RWPE1 (cell line): ENCODE measurements at regions not wholly inside any gene's neighbourhood (a gene's known extent, or its start where the extent isn't known, plus 50 kb on each side); places are given as distances from the start of the nearest gene placed in this dataset.

Experiments
- CTCF ChIA-PET: fragments of 350-600 bp; sonication (Branson Sonifier 250); formaldehyde crosslinking; extraction: SDS; loops from one replicate; lab custom pipeline; 2021; lab: Yijun Ruan, JAX
- POLR2A ChIA-PET: fragments of 400-600 bp; formaldehyde crosslinking; extraction: SDS; loops from one replicate; lab custom pipeline; 2020; ENCODE audit warnings: antibody characterized with exemption; ENCODE audit not compliant: low non-redundant PET; lab: Yijun Ruan, JAX
- DNase-seq: peaks from one replicate; pipeline ENCODE4 v3.0.0; 2012; ENCODE audit warnings: low spot score
- H3K27ac ChIP-seq: fragments of 450-650 bp; 2 replicates; pipeline ENCODE4 v1.5.1; 2017
- TF ChIP-seq, protein P1 (sequence below): fragments of 450-650 bp; conservative IDR thresholded peaks from 2 replicates; pipeline ENCODE4 v1.5.1; 2017; ENCODE audit warnings: low read depth, mild to moderate bottlenecking

DNA sequence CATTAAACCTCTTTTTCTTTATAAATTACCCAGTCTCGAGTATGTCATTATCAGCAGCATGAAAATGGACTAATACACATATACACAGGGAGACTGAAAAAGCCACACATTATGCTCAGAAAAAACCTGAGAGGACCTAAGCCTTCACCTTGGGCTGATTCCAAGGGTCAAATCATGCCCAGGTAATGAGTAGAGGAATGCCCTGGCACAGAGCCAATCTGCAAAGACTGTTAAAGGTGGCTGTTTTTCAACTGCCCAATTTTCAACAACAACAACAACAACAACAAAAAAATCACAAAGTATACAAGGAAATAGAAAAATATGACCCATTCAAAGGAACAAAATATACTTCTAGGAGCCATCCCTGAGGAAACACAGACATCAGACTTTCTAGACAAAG lies 220.2 kb upstream of the TBX20 start:
- no peak for DNase-seq
- H3K27ac ChIP-seq, result no peak overlapping the region
- ChIA-PET CTCF (no interaction called here), POLR2A (no interaction called here)
- TF ChIP-seq, protein P1, sequence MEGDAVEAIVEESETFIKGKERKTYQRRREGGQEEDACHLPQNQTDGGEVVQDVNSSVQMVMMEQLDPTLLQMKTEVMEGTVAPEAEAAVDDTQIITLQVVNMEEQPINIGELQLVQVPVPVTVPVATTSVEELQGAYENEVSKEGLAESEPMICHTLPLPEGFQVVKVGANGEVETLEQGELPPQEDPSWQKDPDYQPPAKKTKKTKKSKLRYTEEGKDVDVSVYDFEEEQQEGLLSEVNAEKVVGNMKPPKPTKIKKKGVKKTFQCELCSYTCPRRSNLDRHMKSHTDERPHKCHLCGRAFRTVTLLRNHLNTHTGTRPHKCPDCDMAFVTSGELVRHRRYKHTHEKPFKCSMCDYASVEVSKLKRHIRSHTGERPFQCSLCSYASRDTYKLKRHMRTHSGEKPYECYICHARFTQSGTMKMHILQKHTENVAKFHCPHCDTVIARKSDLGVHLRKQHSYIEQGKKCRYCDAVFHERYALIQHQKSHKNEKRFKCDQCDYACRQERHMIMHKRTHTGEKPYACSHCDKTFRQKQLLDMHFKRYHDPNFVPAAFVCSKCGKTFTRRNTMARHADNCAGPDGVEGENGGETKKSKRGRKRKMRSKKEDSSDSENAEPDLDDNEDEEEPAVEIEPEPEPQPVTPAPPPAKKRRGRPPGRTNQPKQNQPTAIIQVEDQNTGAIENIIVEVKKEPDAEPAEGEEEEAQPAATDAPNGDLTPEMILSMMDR, result no peak

DNA sequence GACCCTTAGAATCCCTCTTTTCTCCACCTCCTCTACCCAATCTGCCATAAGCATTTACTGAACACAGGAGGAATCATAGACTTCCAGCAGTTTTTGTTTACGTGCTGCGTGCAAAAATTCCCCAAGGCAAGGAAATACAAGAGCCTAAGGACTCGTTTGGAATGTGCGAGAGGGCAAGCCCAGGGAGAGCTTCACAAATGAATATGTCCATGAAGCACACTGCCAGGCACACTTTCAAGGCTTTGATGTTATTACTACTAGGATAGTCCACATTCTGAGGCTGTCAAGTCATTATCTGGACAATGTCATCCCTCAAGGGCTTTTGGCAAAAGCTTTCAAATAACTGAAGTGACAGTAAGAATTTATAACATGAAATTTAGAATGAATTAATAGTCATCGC lies 214.7 kb upstream of the TBX20 start:
- ChIA-PET CTCF (no interaction called here), POLR2A (no interaction called here)
- TF ChIP-seq, protein P1, result no peak
- no peak overlapping the region for H3K27ac ChIP-seq
- no peak for DNase-seq

DNA sequence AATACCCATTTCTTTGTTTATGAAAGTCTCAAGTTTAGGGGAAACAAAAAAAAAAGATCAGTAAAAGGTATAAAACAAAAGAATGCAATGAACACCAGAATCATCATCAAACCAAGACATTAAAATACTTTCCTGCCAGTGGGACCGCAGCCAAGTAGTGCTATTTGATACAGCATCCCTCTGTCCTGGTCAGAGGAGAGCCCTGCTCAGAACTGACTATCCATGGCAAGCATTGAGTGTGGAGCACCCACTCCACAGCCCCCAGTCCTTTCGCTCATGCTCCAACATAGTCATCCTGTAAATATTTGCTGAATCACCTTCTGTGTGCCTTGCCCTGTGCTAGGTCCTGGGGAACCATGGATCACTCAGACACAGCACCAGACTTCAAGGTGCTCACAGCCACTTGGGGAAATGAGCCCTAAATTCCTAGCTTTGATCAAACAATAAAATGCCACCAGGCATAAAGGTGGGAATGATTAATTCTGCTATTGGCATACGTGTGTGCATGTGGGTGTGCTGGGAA lies 213.6 kb upstream of the TBX20 start:
- ChIA-PET CTCF (interaction anchor here (0.7 kb wide), 1 partner anchor 53 kb away, joined by 3 read pairs; no protein-coding TSS in a partner anchor), POLR2A (no interaction called here)
- no peak for DNase-seq
- H3K27ac ChIP-seq, result no peak overlapping the region
- TF ChIP-seq, protein P1, result no peak

DNA sequence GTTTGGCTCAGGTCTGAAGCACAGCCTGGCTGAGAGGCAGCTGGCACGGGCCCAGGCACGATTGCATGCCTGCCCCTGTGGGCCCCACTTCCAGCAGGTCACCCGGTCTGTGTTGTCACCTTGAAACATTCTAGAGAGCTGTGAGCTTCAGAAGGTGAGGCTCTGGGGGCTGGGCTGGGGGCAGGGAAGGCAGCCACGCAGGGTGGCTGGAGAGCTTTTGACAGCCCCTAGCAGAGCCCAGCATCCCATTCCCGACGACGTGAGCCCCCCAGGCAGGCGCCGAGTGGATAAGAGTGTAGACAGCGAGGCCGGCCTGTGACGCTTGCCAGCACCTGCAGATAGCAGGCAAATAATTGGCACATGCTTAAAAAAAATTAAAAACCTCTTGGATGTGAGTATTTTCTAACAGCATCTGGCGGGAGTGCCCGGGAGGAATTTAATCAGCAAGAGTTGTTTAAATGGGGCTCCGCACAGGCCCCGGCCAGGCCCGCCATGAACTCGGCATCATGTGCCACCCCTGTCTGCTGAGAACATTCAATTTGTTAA lies 212.0 kb upstream of the TBX20 start:
- CTCF ChIA-PET, result interaction anchor here (0.9 kb wide), 1 partner anchor 12 kb away, joined by 3 read pairs; no protein-coding TSS in a partner anchor

DNA sequence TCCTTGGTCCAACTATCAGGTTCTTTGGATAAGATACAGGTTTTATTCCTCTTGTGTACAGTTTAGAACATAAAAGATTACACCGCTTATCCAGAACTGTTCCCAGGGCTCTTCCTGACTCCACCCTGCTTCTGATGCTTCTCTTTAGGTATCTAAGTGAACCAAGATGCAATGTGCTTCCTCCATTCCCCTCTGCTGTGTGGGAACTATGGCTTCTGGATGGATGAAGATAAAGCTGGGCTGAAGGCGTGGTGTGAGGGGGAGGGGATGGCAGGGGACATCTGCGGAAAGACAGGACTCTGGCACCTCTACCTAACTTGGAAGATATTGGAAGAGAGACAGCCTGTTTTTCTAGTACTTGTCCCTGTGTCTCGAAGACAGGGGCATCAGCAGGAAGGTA lies 209.9 kb upstream of the TBX20 start:
- DNase-seq, result no peak
- TF ChIP-seq, protein P1, result no peak
- H3K27ac ChIP-seq, result no peak overlapping the region
- ChIA-PET POLR2A (no interaction called here), CTCF (no interaction called here)

More for the DNA sequence above, 212.0 kb upstream of the TBX20 start:
- no peak for DNase-seq
- POLR2A ChIA-PET, result no interaction called here
- TF ChIP-seq, protein P1, result no peak
- H3K27ac ChIP-seq, result no peak overlapping the region

DNA sequence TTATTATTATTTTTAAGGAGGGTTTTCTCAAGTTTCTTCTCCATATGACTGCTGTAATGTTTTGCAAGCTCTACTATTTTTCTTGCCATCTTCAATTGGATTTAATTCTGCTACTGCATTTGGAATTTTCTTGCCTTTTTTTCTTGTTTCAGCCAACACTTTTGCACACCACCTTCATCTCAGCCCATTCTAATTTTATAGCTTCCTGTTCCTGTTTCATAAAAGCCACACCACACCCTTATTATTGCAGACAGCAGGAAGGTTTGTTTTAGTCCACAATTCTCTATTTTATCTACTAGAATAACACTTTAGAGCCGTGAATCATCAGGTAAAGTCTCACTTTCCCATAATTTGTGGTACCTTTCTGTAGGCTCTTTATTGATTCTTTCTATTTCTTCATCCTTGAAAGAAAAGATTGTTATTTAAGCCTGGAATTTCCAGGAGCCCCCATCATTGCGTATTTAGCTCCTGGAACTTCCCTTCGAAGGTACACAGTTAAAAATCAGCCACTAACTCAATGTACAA lies 209.3 kb upstream of the TBX20 start:
- CTCF ChIA-PET, result no interaction called here
- H3K27ac ChIP-seq, result no peak overlapping the region
- DNase-seq, result no peak
- POLR2A ChIA-PET, result no interaction called here
- TF ChIP-seq, protein P1, result no peak
